Cerebellar nuclear complex (tissue), 1 donor: ENCODE measurements at regions not wholly inside any gene's neighbourhood (a gene's known extent, or its start where the extent isn't known, plus 50 kb on each side); places are given as distances from the start of the nearest gene placed in this dataset.

ENCODE experiments used
- DNase-seq, 2 experiments: peaks; one replicate each; lab custom pipeline; 2025; lab: John Stamatoyannopoulos, UW

- DNase-seq: no peak
Observed at GRCh38 chr3:117954131-117954530, 1080.5 kb downstream of the IGSF11 start.

- DNase-seq: no peak
Observed at GRCh38 chr3:117955196-117955595, 1079.5 kb downstream of the IGSF11 start.

GRCh38 chr3:117958027-117958426, 1076.6 kb downstream of the IGSF11 start:
- no peak for DNase-seq

GRCh38 chr3:117962750-117963149, 1071.9 kb downstream of the IGSF11 start:
- no peak for DNase-seq

- no peak for DNase-seq
Observed at GRCh38 chr3:117963858-117964257, 1070.8 kb downstream of the IGSF11 start.

- DNase-seq: no peak
Observed at GRCh38 chr3:117964814-117965213, 1069.8 kb downstream of the IGSF11 start.

- DNase-seq: no peak
Observed at GRCh38 chr3:117977504-117978228, 1057.0 kb downstream of the IGSF11 start.

GRCh38 chr3:117979466-117979865, 1055.2 kb downstream of the IGSF11 start:
- no peak for DNase-seq

- no peak for DNase-seq
Observed at GRCh38 chr3:117987256-117987655, 1047.4 kb downstream of the IGSF11 start.

- DNase-seq: no peak
Observed at GRCh38 chr3:117989982-117990381, 1044.7 kb downstream of the IGSF11 start.

GRCh38 chr3:117990627-117991026, 1044.0 kb downstream of the IGSF11 start:
- no peak for DNase-seq

- DNase-seq: no peak
Observed at GRCh38 chr3:117995842-117996437, 1038.7 kb downstream of the IGSF11 start.

GRCh38 chr3:117997201-117998049, 1037.2 kb downstream of the IGSF11 start:
- peak in 1 of 2 experiments; percentile 5 for DNase-seq

- no peak for DNase-seq
Observed at GRCh38 chr3:117998071-117998470, 1036.6 kb downstream of the IGSF11 start.

GRCh38 chr3:118000219-118000618, 1034.4 kb downstream of the IGSF11 start:
- no peak for DNase-seq

- DNase-seq: no peak
Observed at GRCh38 chr3:118001380-118001779, 1033.3 kb downstream of the IGSF11 start.

- no peak for DNase-seq
Observed at GRCh38 chr3:118011910-118012309, 1022.7 kb downstream of the IGSF11 start.

GRCh38 chr3:118029049-118029448, 1005.6 kb downstream of the IGSF11 start:
- DNase-seq: no peak

- no peak for DNase-seq
Observed at GRCh38 chr3:118036215-118036614, 998.4 kb downstream of the IGSF11 start.

- DNase-seq: no peak
Observed at GRCh38 chr3:118055381-118055780, 979.3 kb downstream of the IGSF11 start.

- DNase-seq: no peak
Observed at GRCh38 chr3:118057086-118057485, 977.6 kb downstream of the IGSF11 start.

GRCh38 chr3:118059096-118059495, 975.5 kb downstream of the IGSF11 start:
- DNase-seq: no peak

GRCh38 chr3:118067439-118067838, 967.2 kb downstream of the IGSF11 start:
- no peak for DNase-seq
